A549 (cell line): ENCODE measurements at regions not wholly inside any gene's neighbourhood (a gene's known extent, or its start where the extent isn't known, plus 50 kb on each side); places are given as distances from the start of the nearest gene placed in this dataset.

Experiments used
- BHLHE40 ChIP-seq: IDR thresholded peaks from 2 replicates; pipeline ENCODE4 v1.6.1; 2012; ENCODE audit warnings: low read depth, low read length, inconsistent platforms
- CTCF ChIP-seq: fragments of >200 bp; sonication (Bioruptor Twin); formaldehyde crosslinking; IDR thresholded peaks from 3 replicates; pipeline ENCODE4 v1.5.1; 2016
- EP300 ChIP-seq, 2 experiments: fragments of >200 bp; sonication (Bioruptor Twin); formaldehyde crosslinking; IDR thresholded peaks; 2 replicates in 1 of 2; 3 replicates in 1 of 2; pipeline ENCODE4 v1.6.1; 2016 to 2017
- MAFK ChIP-seq: fragments of 450-650 bp; IDR thresholded peaks from 2 replicates; pipeline ENCODE4 v1.6.1; 2014; ENCODE audit not compliant: partially characterized antibody
- POLR2A ChIP-seq: IDR thresholded peaks from 2 replicates; pipeline ENCODE4 v1.6.1; 2012; ENCODE audit warnings: mild to moderate bottlenecking, low read length
- POLR2AphosphoS2 ChIP-seq: conservative IDR thresholded peaks from 2 replicates; pipeline ENCODE4 v1.6.1; 2012; ENCODE audit warnings: low read length, improper control_type of control experiment, inconsistent platforms

DNA sequence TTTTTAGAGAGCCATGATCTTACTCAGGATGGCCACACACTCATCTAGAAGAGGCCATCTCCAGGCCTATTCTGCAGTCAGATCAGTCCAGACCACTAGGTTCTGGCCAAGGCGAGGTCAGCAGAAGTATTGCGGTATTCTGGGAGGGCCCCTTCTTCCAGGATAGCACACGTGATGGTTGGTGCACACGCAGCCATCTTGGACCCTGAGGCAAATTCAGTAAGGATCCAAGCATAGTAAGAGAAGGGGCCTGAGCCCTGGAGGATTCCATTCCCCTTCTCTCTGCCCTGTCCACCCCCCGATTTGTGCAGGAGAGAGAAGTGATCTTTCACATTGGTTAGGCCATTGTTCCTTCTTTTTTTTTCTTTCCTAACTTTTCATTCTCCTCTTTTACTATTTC, 957.9 kb downstream of the BRD1 start:
- no peak for TF ChIP-seq CTCF
- TF ChIP-seq MAFK: no peak
- TF ChIP-seq POLR2A: no peak
- TF ChIP-seq BHLHE40: no peak
- no peak for TF ChIP-seq POLR2AphosphoS2
- TF ChIP-seq EP300 (IDR thresholded peaks at IDR 0.05): no peak
